HG02798 (cell line): ENCODE measurements at regions not wholly inside any gene's neighbourhood (a gene's known extent, or its start where the extent isn't known, plus 50 kb on each side); places are given as distances from the start of the nearest gene placed in this dataset.
"Not testable (repeated sequence)": the region's sequence is repeated elsewhere in the genome, so short reads cannot be mapped to it uniquely, and the experiment has no call there.

Source experiments
- ATAC-seq: cut with Tn5 transposase; IDR thresholded peaks from one replicate; pipeline ENCODE4 v1.9.1; 2021; ENCODE audit warnings: mild to moderate bottlenecking; ENCODE audit not compliant: unreplicated experiment, poor library complexity

GRCh38 chr16:88161623-88162275 lies 210.5 kb downstream of the BANP start:
- not testable (repeated sequence) for ATAC-seq

DNA sequence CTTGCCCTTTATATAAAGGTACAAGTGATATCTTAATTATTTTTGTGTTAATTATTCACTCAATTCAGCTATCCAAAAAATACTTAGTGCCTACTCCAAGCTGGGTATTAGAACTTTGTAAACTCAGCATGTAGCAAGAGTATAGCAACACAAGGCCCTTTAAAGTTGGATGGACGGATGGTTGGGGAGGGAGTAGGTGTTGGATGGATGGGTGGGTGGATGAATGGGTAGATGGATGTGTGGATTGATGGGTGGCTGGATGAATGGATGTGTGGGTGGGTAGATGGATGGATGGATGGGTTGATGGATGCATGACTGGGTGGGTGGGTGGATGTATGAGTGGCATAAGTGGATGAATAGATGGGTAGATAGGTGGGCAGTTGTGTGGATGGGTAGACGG lies 211.5 kb downstream of the BANP start:
- not testable (repeated sequence) for ATAC-seq

DNA sequence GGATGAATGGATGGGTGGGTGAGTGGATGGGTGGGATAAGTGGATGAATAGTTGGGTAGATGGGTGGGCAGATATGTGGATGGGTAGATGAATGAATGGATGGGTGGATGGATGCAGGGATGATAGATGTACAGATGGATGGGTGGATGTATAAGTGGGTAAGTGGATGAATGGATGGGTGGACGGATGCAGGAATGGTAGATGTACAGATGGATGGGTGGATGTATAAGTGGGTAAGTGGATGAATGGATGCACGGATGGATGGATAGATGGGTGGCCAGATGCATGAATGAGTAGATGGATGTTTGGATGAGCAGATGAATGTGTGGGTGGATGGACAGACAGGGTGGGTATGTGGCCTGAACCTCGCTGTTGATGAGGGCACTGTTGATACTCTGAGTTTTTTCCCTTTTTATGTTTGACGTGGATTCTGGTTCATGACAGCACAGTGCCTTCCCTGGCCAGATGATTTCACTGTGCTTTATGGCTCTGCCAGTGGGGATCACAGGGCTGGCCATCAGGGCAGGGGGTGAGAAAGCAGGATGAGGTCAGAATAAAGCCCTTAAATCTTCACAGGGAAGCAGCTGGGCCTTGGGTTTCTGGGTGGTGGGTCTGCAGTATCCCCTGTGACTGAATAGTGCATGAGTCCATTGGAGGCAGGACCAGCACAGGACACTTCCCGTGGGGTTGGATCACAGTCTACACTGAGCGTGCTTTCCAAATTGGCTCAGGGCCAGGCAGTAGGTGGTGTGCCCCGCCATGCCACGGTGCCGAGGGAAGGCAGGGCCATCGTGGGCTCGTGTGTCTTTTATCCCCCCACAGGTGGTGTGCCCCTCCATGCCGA lies 213.2 kb downstream of the BANP start:
- not testable (repeated sequence) for ATAC-seq

DNA sequence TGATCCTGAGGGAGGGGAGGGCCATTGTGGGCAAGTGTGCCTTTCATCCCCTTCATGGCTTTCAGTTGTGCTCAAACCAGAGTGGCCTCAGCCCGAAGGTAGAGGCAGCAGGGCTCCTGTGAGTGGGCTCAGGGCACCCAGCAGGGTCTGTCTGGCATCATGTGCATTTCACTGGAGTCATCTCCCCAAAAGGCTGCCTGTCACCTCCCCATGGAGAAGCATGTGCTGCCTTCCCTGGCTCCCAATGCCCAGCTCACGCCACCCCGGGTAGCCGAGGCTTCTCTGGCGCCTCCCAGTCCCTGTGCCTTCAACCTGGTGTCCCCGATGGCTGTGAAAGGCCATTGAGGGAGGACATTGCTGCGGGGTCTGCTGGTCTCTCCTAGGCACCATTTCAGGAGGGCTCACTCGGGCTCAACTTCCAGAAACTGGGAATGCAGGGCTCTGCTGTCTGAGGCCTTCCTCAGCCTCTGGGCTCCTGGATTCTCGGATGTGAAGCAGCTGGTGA lies 213.9 kb downstream of the BANP start:
- not testable (repeated sequence) for ATAC-seq

DNA sequence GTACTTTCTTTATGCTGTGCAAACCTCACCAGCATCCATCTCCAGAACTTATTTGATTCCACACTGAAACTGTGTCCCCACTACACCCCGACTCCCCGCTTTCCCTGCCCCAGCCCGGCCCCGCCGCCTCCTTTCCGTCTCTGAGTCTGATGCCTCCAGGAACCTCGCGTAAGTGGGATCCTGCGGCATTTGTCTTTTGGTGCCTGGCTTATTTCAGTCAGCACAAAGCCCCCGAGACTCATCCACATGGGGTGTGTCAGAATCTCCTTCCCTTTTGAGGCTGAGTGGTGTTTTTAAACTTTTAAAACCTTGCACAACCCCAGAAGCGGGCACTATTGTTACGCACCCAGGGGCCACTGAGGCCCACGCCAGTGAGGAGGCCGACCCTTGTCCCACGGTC lies 214.4 kb downstream of the BANP start:
- ATAC-seq = not testable (repeated sequence)

- not testable (repeated sequence) for ATAC-seq
Observed at GRCh38 chr16:88166209-88166773, 215.1 kb downstream of the BANP start.

DNA sequence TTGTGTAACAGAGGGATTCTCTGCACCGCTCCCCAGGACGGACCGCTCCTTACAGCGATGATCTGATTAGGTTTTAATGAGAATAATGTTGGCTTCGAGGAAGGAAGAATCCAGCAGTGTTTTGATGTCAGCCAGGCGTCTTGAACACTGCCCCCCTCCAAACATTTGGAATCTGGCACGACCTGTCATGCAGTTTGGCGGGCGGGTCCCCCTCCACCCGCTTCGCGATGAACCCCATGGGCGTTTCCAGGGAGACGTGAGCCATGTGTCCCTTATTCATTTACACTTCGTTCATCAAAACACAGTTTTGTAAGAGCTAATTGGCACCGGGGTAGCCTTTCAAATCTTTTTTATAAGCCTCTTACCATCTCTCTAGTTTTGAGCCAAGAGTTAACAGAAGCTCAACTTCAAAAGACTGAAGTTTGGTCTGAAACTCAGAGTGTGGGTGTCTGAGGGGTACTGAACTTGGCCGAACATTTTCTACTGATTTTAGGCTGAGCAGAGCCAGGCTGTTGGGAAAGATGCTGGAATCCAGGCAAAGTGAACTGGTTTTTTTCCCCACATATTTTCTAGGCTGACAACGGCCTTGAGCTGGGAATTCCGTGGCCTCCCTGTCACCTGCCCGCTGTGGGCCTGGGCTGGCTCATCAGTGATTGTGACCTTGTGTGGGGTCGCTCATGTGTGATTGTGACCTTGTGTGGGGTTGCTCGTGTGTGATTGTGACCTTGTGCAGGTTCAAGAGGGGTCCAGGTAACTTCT lies 214.8 kb upstream of the ZNF469 start:
- ATAC-seq = not testable (repeated sequence)

GRCh38 chr16:88168557-88168949 lies 214.2 kb upstream of the ZNF469 start:
- ATAC-seq = not testable (repeated sequence)

GRCh38 chr16:88169136-88169830 lies 213.5 kb upstream of the ZNF469 start:
- not testable (repeated sequence) for ATAC-seq

DNA sequence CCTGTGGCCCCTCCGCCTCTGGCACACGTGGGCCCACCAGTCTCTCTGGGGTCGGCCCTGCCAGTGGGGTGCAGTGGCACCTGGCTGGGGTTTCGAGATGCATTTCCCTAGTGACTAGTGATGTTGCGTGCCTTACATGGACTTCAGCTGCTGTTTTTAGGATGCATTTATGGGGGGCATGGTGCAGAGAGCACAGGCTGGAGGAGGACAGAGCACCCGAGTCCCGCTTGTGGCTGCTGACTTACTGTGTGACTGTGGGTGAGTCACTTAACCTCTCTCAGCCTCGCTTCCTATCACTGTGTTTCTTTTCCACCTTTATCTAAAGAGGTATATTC lies 213.0 kb upstream of the ZNF469 start:
- not testable (repeated sequence) for ATAC-seq

DNA sequence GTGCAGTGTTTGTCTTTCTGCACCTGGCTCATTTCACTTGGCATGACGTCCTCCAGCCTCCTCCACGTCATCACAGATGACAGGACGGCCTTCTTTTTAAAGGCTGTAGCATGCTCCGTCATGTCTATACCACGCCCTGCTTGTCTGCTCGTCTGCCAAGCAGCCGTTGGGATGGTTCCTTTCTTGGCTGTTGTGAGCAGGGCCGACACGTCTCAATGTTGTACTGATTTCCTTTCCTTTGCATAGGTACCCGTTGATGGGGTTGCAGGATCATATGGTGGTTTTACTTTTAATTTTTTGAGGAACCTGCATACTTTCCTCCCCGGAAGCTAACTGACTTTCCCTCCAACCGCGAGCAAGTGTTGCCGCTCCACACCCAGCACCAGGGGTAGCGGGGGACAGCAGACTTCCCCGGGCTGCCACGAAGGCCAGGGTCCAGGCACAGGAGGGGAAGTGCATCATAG lies 212.2 kb upstream of the ZNF469 start:
- ATAC-seq = no peak

DNA sequence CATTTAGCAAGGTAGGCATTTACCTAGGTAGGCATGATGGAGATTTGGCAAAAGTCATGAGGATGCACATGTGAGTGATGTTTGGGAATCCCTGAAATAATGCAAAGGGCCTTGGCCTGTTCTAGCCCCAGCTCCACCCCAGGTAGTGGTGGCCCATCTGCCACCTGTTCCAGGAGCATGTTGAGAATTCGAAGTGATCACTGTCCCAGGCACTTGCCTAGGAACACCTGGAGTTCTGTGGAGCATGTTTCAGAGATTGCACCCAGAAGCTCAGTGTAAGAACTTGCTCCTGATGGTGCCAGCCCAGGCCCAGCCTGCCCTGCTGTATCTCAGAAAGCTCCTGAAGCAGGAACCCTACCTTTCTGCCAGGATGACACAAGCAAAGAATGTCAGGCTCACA lies 211.6 kb upstream of the ZNF469 start:
- ATAC-seq = not testable (repeated sequence)

DNA sequence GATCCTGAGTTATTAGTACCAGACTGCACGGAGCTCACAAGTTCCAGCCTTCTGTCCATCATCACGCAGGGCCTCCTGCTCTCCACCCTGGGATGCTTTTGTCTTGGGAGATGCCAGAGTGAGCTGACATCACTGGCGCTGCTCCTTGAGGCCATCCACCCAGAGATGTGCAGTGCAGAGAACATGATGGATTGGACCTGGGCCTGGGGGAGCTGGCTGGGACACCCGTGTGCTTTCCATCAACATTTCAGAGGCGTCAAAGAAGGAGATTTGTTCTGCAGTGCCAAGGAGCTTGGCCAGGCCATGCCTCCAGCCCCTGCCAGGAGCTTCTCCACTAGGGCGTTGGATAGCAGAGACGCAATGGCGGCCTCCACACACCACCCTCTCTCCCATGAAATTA lies 206.6 kb upstream of the ZNF469 start:
- not testable (repeated sequence) for ATAC-seq

DNA sequence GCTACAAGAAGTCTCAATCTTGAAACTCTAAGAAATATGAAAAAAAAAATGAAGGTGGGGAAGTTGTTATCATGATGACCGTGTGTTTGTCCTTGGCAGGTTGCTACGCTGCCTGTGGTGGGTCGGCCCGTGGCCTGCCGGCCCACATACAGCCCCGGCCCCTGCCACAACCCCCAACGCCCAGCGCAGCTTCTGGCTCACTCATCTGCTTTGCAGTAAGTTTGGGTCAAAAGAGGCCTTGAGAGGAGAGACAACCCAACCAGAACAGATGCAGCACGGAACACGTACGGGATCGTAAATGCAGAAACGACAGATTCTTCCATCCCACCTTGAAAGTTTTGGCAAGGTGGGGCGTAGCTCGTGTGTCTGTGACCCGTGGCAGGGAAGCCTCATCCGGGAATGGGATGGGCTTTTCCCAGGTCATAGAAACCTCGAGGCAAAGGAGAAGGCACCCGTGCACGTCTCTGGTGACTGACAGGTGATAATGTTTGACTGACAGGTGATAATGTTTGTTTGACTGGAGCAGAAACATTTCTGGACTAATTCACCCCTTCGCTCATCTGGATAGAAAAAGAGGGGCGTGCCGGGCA lies 206.1 kb upstream of the ZNF469 start:
- ATAC-seq = not testable (repeated sequence)

DNA sequence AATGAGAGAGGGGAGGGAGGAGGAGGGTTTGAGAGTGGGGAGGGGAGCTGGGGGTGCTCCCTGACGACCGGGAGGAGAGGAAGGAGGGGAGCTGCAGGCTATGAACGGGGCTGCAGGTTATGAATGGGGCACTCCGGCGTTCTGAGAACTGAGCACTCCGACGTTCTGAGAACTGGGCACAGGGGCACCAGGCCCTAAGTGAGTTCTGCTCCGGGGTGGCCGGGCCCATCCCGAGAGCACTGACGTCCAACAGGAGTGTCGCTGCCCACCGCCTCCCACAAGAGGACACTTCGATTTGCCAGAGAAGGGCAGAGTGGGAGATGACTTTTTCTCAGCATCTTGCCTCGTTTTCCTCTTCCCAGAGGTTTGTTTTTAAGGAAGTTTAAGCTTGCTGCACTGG lies 204.5 kb upstream of the ZNF469 start:
- not testable (repeated sequence) for ATAC-seq

DNA sequence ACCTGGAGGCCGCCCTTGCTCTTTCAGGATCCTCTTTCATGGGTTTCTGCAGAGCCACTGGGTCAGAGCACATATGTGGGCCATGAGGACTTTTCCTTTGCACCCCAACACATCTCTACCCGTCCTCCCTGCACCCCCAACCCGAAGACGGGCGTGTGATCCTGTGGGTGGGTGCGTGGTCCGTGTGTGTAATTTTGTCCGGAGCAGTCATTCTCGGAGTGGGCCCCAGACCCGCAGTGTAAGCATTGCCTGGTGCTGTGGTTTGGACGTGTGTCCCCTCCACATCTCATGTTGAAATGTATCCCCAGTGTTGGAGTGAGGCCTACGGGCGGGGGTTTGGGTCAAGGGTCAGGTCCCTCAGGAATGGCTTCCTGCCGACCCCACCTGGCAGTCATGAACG lies 203.9 kb upstream of the ZNF469 start:
- not testable (repeated sequence) for ATAC-seq

DNA sequence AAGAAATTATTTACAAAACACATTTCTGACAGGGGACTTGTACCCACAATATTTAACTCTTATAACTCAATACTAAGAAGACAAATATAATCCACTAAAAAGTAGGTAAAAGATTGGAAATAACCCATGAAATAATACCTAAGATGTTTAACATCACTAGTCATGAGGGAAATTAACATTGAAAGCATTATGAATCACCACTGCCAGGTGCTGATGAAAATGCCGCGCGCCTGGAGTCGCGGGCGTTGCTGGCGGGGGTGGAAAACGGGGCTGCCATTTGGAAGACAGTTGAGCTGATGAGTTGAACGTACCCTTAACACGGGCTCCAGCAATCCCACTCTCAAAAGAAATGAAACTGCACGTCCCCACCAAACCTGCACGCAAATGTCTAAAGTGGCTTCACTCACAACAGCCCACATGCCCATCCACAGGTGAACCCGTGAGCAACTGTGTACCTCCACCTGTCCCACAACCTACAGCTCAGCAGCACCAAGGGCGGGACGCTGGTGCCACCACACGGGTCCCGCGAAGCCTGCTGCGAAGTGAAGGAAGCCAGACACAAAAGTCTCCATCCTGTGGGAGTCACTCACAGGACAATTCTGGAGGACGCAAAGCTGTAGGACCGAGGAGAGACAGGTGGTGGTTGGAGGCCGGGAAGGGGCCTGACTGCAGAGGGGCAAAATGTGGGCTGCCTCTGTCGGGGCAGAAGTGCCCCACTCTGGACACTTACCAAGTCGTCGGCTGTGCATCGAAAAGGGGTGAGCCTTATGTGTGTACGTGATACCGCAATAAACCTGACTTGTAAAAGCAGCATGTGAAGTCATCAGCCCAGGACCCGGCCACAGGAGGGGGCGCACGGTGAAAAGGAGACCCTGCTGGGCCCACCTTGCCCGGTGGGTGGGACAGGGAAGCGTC lies 199.5 kb upstream of the ZNF469 start:
- not testable (repeated sequence) for ATAC-seq

GRCh38 chr16:88184053-88184452 lies 198.7 kb upstream of the ZNF469 start:
- ATAC-seq = not testable (repeated sequence)
